A673 (cell line): ENCODE measurements at regions not wholly inside any gene's neighbourhood (a gene's known extent, or its start where the extent isn't known, plus 50 kb on each side); places are given as distances from the start of the nearest gene placed in this dataset.

Experiments
- CTCF ChIP-seq: fragments of 300-800, 200-600 bp; sonication (generic); conservative IDR thresholded peaks from 2 replicates; pipeline ENCODE4 v1.5.1; 2017; ENCODE audit warnings: low read depth, mild to moderate bottlenecking, antibody characterized with exemption, low read length, moderate library complexity, mixed read lengths
- EZH2 ChIP-seq: fragments of 200-600 bp; sonication (generic); IDR thresholded peaks from 2 replicates; pipeline ENCODE4 v1.6.1; 2017; ENCODE audit warnings: borderline replicate concordance, low read depth, mild to moderate bottlenecking, mixed read lengths, antibody characterized with exemption, low read length; ENCODE audit not compliant: poor library complexity, severe bottlenecking

GRCh38 chr6:109303164-109303563, 79.1 kb downstream of the CD164 start:
- TF ChIP-seq CTCF, result no peak
- TF ChIP-seq EZH2, result no peak
